A673 (cell line): ENCODE measurements at regions not wholly inside any gene's neighbourhood (a gene's known extent, or its start where the extent isn't known, plus 50 kb on each side); places are given as distances from the start of the nearest gene placed in this dataset.
"Not testable (repeated sequence)": the region's sequence is repeated elsewhere in the genome, so short reads cannot be mapped to it uniquely, and the experiment has no call there.

Experiments used
- BruUV-seq: library from RNA; stranded (reverse); fragments of 400-500 nt; replicated peaks from 2 replicates; lab custom pipeline; 2021; lab: Mats Ljungman, UMichigan
- CTCF ChIA-PET: fragments of 300-600 bp; sonication (Branson Sonifier 250); formaldehyde crosslinking; loops from one replicate; lab custom pipeline; 2022; ENCODE audit warnings: antibody characterized with exemption; lab: Charles Lee
- POLR2A ChIA-PET: fragments of 300-600 bp; sonication (Branson Sonifier 250); formaldehyde crosslinking; loops from one replicate; lab custom pipeline; 2022; ENCODE audit warnings: antibody characterized with exemption; ENCODE audit not compliant: low non-redundant PET; lab: Charles Lee
- DNase-seq: peaks from one replicate; pipeline ENCODE4 v3.0.0-alpha.2; 2015; ENCODE audit warnings: low spot score
- H3K27ac ChIP-seq: fragments of 200-600 bp; sonication (generic); 2 replicates; pipeline ENCODE4 v1.5.1; 2016; ENCODE audit warnings: mixed run types, low read depth, mild to moderate bottlenecking, mixed read lengths, antibody characterized with exemption, low read length; ENCODE audit not compliant: poor library complexity, severe bottlenecking
- H3K27me3 ChIP-seq: fragments of 200-600 bp; sonication (generic); replicated peaks from 2 replicates; pipeline ENCODE4 v1.6.1; 2017; ENCODE audit warnings: mixed run types, low read depth, mild to moderate bottlenecking, mixed read lengths, antibody characterized with exemption, low read length; ENCODE audit not compliant: insufficient read depth, poor library complexity
- H3K36me3 ChIP-seq: fragments of 200-600 bp; sonication (generic); 2 replicates; pipeline ENCODE4 v1.6.1; 2016; ENCODE audit warnings: mixed run types, mild to moderate bottlenecking, mixed read lengths, antibody characterized with exemption, low read length; ENCODE audit not compliant: insufficient read depth, poor library complexity, severe bottlenecking
- H3K4me1 ChIP-seq: fragments of 200-600 bp; sonication (generic); 2 replicates; pipeline ENCODE4 v1.6.1; 2017; ENCODE audit warnings: mixed run types, mild to moderate bottlenecking, mixed read lengths, antibody characterized with exemption, low read length; ENCODE audit not compliant: insufficient read depth, poor library complexity, severe bottlenecking
- H3K4me3 ChIP-seq: fragments of 200-600 bp; sonication (generic); 2 replicates; pipeline ENCODE4 v1.5.1; 2016; ENCODE audit warnings: low read depth, mixed run types, mild to moderate bottlenecking, mixed read lengths, low read length; ENCODE audit not compliant: poor library complexity, severe bottlenecking
- H3K9me3 ChIP-seq: fragments of 200-600 bp; sonication (generic); 2 replicates; pipeline ENCODE4 v1.6.1; 2016; ENCODE audit warnings: mixed run types, low read depth, mild to moderate bottlenecking, mixed read lengths, antibody characterized with exemption, low read length; ENCODE audit not compliant: poor library complexity, severe bottlenecking
- EZH2 ChIP-seq: fragments of 200-600 bp; sonication (generic); IDR thresholded peaks from 2 replicates; pipeline ENCODE4 v1.6.1; 2017; ENCODE audit warnings: borderline replicate concordance, low read depth, mild to moderate bottlenecking, mixed read lengths, antibody characterized with exemption, low read length; ENCODE audit not compliant: poor library complexity, severe bottlenecking
- intact Hi-C: fragments of 100-400 bp; cut with micrococcal nuclease; formaldehyde crosslinking; loops from one replicate; pipeline ENCODE4 v1.10.0; 2022; ENCODE audit not compliant: unreplicated experiment
- TF ChIP-seq, protein P1 (sequence below): fragments of 300-800, 200-600 bp; sonication (generic); conservative IDR thresholded peaks from 2 replicates; pipeline ENCODE4 v1.5.1; 2017; ENCODE audit warnings: low read depth, mild to moderate bottlenecking, antibody characterized with exemption, low read length, moderate library complexity, mixed read lengths

DNA sequence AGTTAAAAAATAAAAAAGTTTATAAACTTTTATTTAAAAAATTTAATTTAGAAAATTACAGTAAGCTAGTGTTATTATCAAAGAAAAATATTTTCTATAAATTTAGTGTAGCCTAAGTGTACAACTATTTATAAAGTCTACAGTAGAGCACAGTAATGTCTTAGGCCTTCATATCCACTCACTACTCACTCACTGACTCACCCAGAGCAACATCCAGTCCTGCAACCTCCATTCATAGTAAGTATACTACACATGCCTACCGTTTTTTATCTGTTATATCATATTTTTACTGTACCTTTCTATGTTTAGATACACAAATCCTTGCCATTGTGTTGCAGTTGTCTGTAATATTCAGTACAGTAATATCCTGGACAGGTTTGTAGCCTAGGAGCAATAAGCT, 129.0 kb upstream of the FAM47B start:
- Histone ChIP-seq H3K27me3 (no peaks in the 10 kb centered on the region), H3K36me3 (no peaks in the 10 kb centered on the region), H3K4me3 (no peak overlapping the region), H3K27ac (no peak overlapping the region), H3K9me3 (no peaks in the 10 kb centered on the region), H3K4me1 (no peaks in the 10 kb centered on the region)
- no TSS peak for BruUV-seq
- intact Hi-C loops, result no loop called here
- ChIA-PET CTCF (no interaction called here), POLR2A (no interaction called here)
- DNase-seq, result no peak
- TF ChIP-seq, protein P1, sequence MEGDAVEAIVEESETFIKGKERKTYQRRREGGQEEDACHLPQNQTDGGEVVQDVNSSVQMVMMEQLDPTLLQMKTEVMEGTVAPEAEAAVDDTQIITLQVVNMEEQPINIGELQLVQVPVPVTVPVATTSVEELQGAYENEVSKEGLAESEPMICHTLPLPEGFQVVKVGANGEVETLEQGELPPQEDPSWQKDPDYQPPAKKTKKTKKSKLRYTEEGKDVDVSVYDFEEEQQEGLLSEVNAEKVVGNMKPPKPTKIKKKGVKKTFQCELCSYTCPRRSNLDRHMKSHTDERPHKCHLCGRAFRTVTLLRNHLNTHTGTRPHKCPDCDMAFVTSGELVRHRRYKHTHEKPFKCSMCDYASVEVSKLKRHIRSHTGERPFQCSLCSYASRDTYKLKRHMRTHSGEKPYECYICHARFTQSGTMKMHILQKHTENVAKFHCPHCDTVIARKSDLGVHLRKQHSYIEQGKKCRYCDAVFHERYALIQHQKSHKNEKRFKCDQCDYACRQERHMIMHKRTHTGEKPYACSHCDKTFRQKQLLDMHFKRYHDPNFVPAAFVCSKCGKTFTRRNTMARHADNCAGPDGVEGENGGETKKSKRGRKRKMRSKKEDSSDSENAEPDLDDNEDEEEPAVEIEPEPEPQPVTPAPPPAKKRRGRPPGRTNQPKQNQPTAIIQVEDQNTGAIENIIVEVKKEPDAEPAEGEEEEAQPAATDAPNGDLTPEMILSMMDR, result no peak
- TF ChIP-seq EZH2, result no peak

DNA sequence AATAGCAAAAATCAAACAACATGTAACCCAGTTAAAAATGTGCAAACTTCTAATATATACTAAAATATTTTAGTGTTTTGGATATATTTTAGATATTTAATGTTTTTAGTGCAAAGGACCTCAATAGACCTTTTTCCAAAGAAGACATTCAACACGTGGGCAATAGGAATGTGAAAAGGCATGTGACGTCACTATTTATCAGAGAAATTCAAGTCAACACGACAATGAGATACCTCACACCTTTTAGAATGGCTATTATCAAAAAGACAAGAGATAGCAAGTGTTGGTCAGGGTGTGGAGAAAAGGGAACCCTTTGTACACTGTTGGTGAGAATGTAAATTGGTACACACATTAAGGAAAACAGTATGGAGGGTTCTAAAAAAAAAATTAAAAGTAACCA, 115.6 kb upstream of the FAM47B start:
- no peak for DNase-seq
- TF ChIP-seq EZH2, result no peak
- TF ChIP-seq, protein P1, result no peak
- POLR2A ChIA-PET, result no interaction called here
- intact Hi-C loops, result no loop called here
- no TSS peak for BruUV-seq
- no peak overlapping the region for H3K27ac ChIP-seq
- no peak overlapping the region for H3K4me3 ChIP-seq
- H3K9me3 ChIP-seq, result no peaks in the 10 kb centered on the region
- H3K27me3 ChIP-seq, result no peaks in the 10 kb centered on the region
- CTCF ChIA-PET, result no interaction called here
- no peaks in the 10 kb centered on the region for H3K36me3 ChIP-seq
- no peaks in the 10 kb centered on the region for H3K4me1 ChIP-seq

DNA sequence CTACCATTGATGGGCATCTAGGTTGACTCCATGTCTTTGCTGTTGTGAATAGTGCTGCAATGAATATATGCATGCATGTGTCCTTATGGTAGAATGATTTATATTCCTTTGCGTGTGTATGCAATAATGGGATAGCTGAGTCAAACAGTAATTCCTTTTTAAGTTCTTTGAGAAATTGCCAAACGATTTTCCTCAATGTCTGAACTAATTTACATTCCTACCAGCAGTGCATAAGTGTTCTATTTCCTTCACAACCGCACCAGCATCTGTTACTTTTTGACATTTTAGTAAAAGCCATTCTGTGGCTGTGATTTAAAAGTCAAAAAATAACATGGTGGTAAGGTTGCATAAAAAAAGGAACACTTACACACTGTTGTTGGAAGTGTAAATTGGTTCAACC, 103.1 kb upstream of the FAM47B start:
- Histone ChIP-seq H3K4me1 (no peaks in the 10 kb centered on the region), H3K9me3 (peaks cover 11% of the 10 kb centered on the region), H3K27ac (no peak overlapping the region), H3K4me3 (no peak overlapping the region), H3K27me3 (no peaks in the 10 kb centered on the region), H3K36me3 (no peaks in the 10 kb centered on the region)
- POLR2A ChIA-PET, result no interaction called here
- TF ChIP-seq EZH2, result no peak
- TF ChIP-seq, protein P1, result no peak
- peak; percentile 12 for DNase-seq
- intact Hi-C loops, result no loop called here
- BruUV-seq, result no TSS peak
- CTCF ChIA-PET, result no interaction called here

DNA sequence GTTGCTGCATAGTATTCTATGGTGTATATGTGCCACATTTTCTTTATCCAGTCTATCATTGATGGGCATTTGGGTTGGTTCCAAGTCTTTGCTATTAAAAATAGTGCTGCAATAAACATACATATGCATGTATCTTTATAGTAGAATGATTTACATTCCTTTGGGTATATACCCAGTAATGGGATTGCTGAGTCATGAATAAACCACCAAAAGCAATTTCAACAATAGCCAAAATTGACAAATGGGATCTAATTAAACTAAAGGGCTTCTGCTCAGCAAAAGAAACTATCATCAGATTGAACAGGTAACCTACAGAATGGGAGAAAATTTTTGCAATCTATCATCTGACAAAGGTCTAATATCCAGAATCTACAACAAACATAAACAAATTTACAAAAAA, 101.4 kb upstream of the FAM47B start:
- intact Hi-C loops, BruUV-seq, CTCF ChIA-PET, H3K27ac ChIP-seq, H3K27me3 ChIP-seq, H3K4me1 ChIP-seq, H3K4me3 ChIP-seq, H3K36me3 ChIP-seq, DNase-seq: not testable (repeated sequence)
- POLR2A ChIA-PET, result interaction anchor here (0.7 kb wide), 1 partner anchor 32 kb away, joined by 3 read pairs; no protein-coding TSS in a partner anchor
- peaks cover 11% of the 10 kb centered on the region for H3K9me3 ChIP-seq
